Esophagus muscularis mucosa (tissue), 4 donors: ENCODE measurements at regions not wholly inside any gene's neighbourhood (a gene's known extent, or its start where the extent isn't known, plus 50 kb on each side); places are given as distances from the start of the nearest gene placed in this dataset.

Experiments used
- CTCF ChIP-seq, 3 experiments: fragments of 200-600 bp in 2 of 3; fragments of 450-650 bp in 1 of 3; sonication (generic) in 2 of 3; IDR thresholded peaks; one replicate each; pipeline ENCODE4 v1.5.1; 2017 to 2019; ENCODE audit warnings: antibody characterized with exemption in 3 of 3, mild to moderate bottlenecking in 2 of 3, moderate library complexity in 1 of 3
- EP300 ChIP-seq: sonication (generic); formaldehyde crosslinking; IDR thresholded peaks from one replicate; pipeline ENCODE4 v1.6.1; 2017; ENCODE audit warnings: antibody characterized with exemption
- POLR2A ChIP-seq: fragments of 450-650 bp; IDR thresholded peaks from one replicate; pipeline ENCODE4 v1.6.1; 2017; ENCODE audit warnings: antibody characterized with exemption, moderate library complexity, mild to moderate bottlenecking, low read depth
- POLR2AphosphoS5 ChIP-seq, 2 donors: sonication (generic); formaldehyde crosslinking; IDR thresholded peaks; one replicate each; pipeline ENCODE4 v1.6.1; 2017; ENCODE audit warnings: antibody characterized with exemption in 2 of 2

DNA sequence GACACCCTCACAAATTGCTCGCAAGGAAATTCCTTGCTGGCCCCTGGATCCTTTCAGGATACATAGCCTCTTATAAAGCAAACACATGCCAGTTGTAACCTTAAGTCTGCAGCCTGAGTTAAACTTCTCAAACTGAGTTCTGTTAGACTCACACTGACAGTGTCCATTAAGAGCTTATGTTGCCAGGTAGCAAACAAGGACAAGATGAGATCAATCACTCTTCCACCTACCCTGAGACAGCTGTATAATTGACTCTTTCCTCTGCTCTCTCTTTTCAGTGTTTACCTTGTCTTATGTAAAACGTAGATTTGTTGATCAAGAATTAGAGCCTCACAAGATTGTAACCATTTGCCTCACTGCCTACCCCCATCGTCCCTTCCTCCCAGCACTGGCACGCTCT is 359.8 kb downstream of the EPM2A start:
- TF ChIP-seq CTCF (IDR thresholded peaks at IDR 0.05), result no peak
- no peak for TF ChIP-seq POLR2A
- TF ChIP-seq EP300, result no peak
- no peak for TF ChIP-seq POLR2AphosphoS5 (IDR thresholded peaks at IDR 0.05)
